Natural killer cell (primary cell): ENCODE measurements at regions not wholly inside any gene's neighbourhood (a gene's known extent, or its start where the extent isn't known, plus 50 kb on each side); places are given as distances from the start of the nearest gene placed in this dataset.

Source experiments
- ATAC-seq, 3 donors: fragments of 150-1000 bp in 2 of 3; fragments of 200-7000 bp in 1 of 3; cut with Tn5 transposase; 1 replicate in 1 of 3; 2 replicates in 2 of 3; pipeline ENCODE4 v1.10.0; 2021; ENCODE audit warnings: mild to moderate bottlenecking in 2 of 3, moderate library complexity in 2 of 3
- DNase-seq, 2 donors: peaks; one replicate each; pipeline versions ENCODE4 v3.0.0 to v3.0.0-alpha.2; 2013 to 2021; ENCODE audit warnings: mixed read lengths in 1 of 2
- H3K27ac ChIP-seq: one replicate; pipeline ENCODE4 v1.5.1; 2013; ENCODE audit warnings: mild to moderate bottlenecking, low read length
- H3K27me3 ChIP-seq: one replicate; pipeline ENCODE4 v1.6.1; 2013; ENCODE audit warnings: low read length; ENCODE audit not compliant: control insufficient read depth, insufficient read depth
- H3K36me3 ChIP-seq: one replicate; pipeline ENCODE4 v1.6.1; 2013; ENCODE audit warnings: low read length; ENCODE audit not compliant: control insufficient read depth, insufficient read depth
- H3K4me1 ChIP-seq: one replicate; pipeline ENCODE4 v1.6.1; 2013; ENCODE audit warnings: low read length; ENCODE audit not compliant: control insufficient read depth, insufficient read depth
- H3K4me3 ChIP-seq: one replicate; pipeline ENCODE4 v1.5.1; 2013; ENCODE audit warnings: low read length
- H3K9me3 ChIP-seq: one replicate; pipeline ENCODE4 v1.6.1; 2013; ENCODE audit warnings: low read length; ENCODE audit not compliant: control insufficient read depth, insufficient read depth
- H3K27ac Mint-ChIP-seq, 2 donors: one replicate each; pipeline ENCODE4 v1.8.0; 2022; ENCODE audit warnings: mild to moderate bottlenecking in 2 of 2, mixed read lengths in 2 of 2, moderate library complexity in 1 of 2
- H3K27me3 Mint-ChIP-seq, 2 donors: one replicate each; pipeline ENCODE4 v1.8.0; 2022; ENCODE audit warnings: low read depth in 2 of 2, mixed read lengths in 2 of 2
- H3K36me3 Mint-ChIP-seq: one replicate; pipeline ENCODE4 v1.8.0; 2022; ENCODE audit warnings: mixed read lengths
- H3K4me1 Mint-ChIP-seq, 2 donors: one replicate each; pipeline ENCODE4 v1.8.0; 2022; ENCODE audit warnings: mixed read lengths in 2 of 2
- H3K4me3 Mint-ChIP-seq: one replicate; pipeline ENCODE4 v1.8.0; 2022; ENCODE audit warnings: mild to moderate bottlenecking, moderate library complexity, mixed read lengths
- H3K9me3 Mint-ChIP-seq, 2 donors: one replicate each; pipeline ENCODE4 v1.8.0; 2022; ENCODE audit warnings: mixed read lengths in 2 of 2
- WGBS: methylation state at CpG from one replicate; pipeline ENCODE4 v1.1.7; 2013; ENCODE audit warnings: missing lambda C conversion rate; ENCODE audit not compliant: insufficient coverage; 5-methylcytosine and 5-hydroxymethylcytosine counted together
- intact Hi-C: fragments of 100-400 bp; cut with micrococcal nuclease; formaldehyde crosslinking; loops from one replicate; pipeline ENCODE4 v1.14.2; 2022
- TF ChIP-seq, protein P1 (sequence below): fragments of 200-600 bp; IDR thresholded peaks from one replicate; pipeline ENCODE4 v1.8.0; 2022; ENCODE audit warnings: antibody characterized with exemption

DNA sequence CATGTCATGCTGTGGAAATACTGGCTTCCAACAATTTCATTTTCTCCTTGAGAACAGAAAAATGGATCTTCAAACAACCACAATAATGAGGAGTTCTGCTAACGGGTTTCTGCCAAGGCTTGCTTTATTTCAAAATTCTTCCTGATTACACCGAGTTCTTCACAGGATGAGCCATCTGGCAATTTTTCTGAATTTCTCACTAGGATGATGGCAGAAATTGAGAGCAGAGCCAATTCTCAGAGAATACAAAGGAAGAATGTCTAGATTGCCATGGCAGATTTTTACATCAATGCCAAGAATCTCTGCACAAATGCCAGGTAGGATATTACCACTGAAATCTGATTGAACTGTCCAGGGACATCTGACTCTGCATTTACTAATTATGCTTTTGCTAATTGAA lies 619.0 kb upstream of the CHRM3 start:
- no peak overlapping the region for H3K4me3 ChIP-seq
- Mint-ChIP-seq H3K36me3 (no peaks in the 10 kb centered on the region), H3K4me3 (no peak overlapping the region), H3K4me1 (no peaks in the 10 kb centered on the region), H3K9me3 (peaks cover 20 to 23% of the 10 kb centered on the region in 2 donors), H3K27me3 (no peaks in the 10 kb centered on the region), H3K27ac (no peak overlapping the region)
- no peaks in the 10 kb centered on the region for H3K27me3 ChIP-seq
- H3K36me3 ChIP-seq, result no peaks in the 10 kb centered on the region
- ATAC-seq, result no peak
- 74% methylated on average over 2 of the region's 2 CpGs for WGBS
- H3K27ac ChIP-seq, result no peak overlapping the region
- TF ChIP-seq, protein P1, sequence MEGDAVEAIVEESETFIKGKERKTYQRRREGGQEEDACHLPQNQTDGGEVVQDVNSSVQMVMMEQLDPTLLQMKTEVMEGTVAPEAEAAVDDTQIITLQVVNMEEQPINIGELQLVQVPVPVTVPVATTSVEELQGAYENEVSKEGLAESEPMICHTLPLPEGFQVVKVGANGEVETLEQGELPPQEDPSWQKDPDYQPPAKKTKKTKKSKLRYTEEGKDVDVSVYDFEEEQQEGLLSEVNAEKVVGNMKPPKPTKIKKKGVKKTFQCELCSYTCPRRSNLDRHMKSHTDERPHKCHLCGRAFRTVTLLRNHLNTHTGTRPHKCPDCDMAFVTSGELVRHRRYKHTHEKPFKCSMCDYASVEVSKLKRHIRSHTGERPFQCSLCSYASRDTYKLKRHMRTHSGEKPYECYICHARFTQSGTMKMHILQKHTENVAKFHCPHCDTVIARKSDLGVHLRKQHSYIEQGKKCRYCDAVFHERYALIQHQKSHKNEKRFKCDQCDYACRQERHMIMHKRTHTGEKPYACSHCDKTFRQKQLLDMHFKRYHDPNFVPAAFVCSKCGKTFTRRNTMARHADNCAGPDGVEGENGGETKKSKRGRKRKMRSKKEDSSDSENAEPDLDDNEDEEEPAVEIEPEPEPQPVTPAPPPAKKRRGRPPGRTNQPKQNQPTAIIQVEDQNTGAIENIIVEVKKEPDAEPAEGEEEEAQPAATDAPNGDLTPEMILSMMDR, result no peak
- peaks cover 13% of the 10 kb centered on the region for H3K9me3 ChIP-seq
- intact Hi-C loops, result no loop called here
- no peaks in the 10 kb centered on the region for H3K4me1 ChIP-seq
- no peak for DNase-seq

DNA sequence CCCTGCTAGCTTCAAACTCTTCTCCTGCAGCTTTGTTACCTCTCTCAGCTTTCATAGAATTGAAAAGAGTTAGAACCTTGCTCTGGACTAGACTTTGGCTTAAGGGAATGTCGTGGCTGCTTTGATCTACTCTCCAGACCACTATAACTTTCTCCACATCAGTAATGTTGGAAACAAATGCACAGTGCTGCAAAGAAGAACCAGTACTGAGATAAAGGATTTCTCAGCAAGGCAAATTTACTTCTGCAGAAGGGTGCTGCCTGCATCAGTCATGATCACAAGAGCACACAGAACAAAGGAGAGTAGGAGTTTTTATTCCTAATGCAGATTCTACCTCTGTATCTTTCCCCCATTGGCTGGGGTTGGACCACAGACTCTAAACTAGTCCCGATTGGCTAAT lies 621.6 kb upstream of the CHRM3 start:
- intact Hi-C loops, result no loop called here
- DNase-seq (no peak), ATAC-seq (no peak)
- Histone ChIP-seq H3K9me3 (peaks cover 13% of the 10 kb centered on the region), H3K27me3 (no peaks in the 10 kb centered on the region), H3K36me3 (no peaks in the 10 kb centered on the region), H3K4me1 (no peaks in the 10 kb centered on the region), H3K27ac (no peak overlapping the region), H3K4me3 (no peak overlapping the region)
- Mint-ChIP-seq H3K9me3 (peaks cover 18 to 21% of the 10 kb centered on the region in 2 donors), H3K27me3 (no peaks in the 10 kb centered on the region), H3K4me3 (no peak overlapping the region), H3K27ac (no peak overlapping the region), H3K36me3 (no peaks in the 10 kb centered on the region), H3K4me1 (no peaks in the 10 kb centered on the region)
- TF ChIP-seq, protein P1, result no peak
- WGBS, result 80% methylated on average over 1 of the region's 2 CpGs

DNA sequence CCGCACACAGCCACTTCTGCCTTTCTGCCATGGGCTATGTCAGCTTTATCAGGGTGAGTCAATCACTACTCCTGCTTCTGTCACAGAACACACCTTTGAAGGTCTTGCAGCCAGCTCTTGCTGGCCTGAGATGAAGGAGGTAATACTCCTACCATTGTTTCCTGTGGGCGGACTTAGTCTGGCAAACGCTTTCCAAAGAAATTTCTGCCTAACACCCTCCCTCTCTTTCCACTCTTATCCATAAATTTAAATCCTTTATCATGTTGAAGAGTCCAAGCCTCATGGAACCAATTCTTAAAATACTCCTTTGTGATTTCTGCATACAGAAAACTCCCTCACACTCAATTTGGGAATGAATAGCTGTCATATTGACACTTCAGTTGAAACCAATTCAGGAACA lies 633.1 kb upstream of the CHRM3 start:
- H3K27me3 Mint-ChIP-seq, result no peaks in the 10 kb centered on the region
- Histone ChIP-seq H3K4me1 (no peaks in the 10 kb centered on the region), H3K27ac (no peak overlapping the region), H3K36me3 (no peaks in the 10 kb centered on the region), H3K9me3 (peaks cover 6% of the 10 kb centered on the region), H3K4me3 (no peak overlapping the region), H3K27me3 (no peaks in the 10 kb centered on the region)
- TF ChIP-seq, protein P1, result no peak
- intact Hi-C loops, result no loop called here
- WGBS, result 80% methylated on average over 3 of the region's 3 CpGs
- no peak overlapping the region for H3K27ac Mint-ChIP-seq
- H3K36me3 Mint-ChIP-seq, result peaks cover 11% of the 10 kb centered on the region
- no peaks in the 10 kb centered on the region for H3K4me1 Mint-ChIP-seq
- ATAC-seq, result no peak
- DNase-seq, result no peak
- peaks cover 9 to 23% of the 10 kb centered on the region in 2 donors for H3K9me3 Mint-ChIP-seq
- no peak overlapping the region for H3K4me3 Mint-ChIP-seq

DNA sequence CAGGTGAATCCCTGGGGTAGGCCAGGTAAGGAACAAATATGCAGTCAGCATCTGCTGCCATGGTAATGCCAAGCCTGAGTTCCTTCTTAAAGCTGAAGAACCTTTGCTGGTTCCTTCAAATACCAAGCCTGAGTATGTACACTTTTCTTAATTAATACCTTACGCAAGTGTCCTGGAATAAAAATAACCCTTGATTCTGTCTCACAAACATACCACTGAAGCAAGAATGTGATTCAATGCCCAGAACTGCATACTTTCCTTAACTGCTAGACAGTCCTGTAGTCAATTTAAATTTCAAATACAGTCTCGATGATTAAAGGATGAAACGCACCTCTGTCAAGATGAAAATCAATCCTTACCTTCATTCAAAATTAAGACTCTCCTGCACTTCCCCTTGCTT lies 634.0 kb upstream of the CHRM3 start:
- Mint-ChIP-seq H3K27ac (no peak overlapping the region), H3K4me3 (no peak overlapping the region), H3K9me3 (peaks cover 13 to 16% of the 10 kb centered on the region in 2 donors), H3K4me1 (no peaks in the 10 kb centered on the region), H3K36me3 (peaks cover 11% of the 10 kb centered on the region), H3K27me3 (no peaks in the 10 kb centered on the region)
- H3K36me3 ChIP-seq, result no peaks in the 10 kb centered on the region
- H3K9me3 ChIP-seq, result peaks cover 6% of the 10 kb centered on the region
- DNase-seq (no peak), ATAC-seq (no peak)
- TF ChIP-seq, protein P1, result no peak
- H3K27me3 ChIP-seq, result no peaks in the 10 kb centered on the region
- intact Hi-C loops, result no loop called here
- H3K4me1 ChIP-seq, result no peaks in the 10 kb centered on the region
- no peak overlapping the region for H3K27ac ChIP-seq
- no peak overlapping the region for H3K4me3 ChIP-seq
- 90% methylated on average over 3 of the region's 3 CpGs for WGBS
